DOHH2 (cell line): ENCODE measurements at regions not wholly inside any gene's neighbourhood (a gene's known extent, or its start where the extent isn't known, plus 50 kb on each side); places are given as distances from the start of the nearest gene placed in this dataset.

Experiments used
- H3F3A ChIP-seq: fragments of 200-600 bp; sonication (generic), shearing (Covaris generic); 2 replicates; pipeline ENCODE4 v1.6.0; 2016; ENCODE audit warnings: antibody characterized with exemption, mild to moderate bottlenecking; ENCODE audit not compliant: control insufficient read depth, insufficient read depth
- H3K27ac ChIP-seq: fragments of 200-600 bp; sonication (generic); 2 replicates; pipeline ENCODE4 v1.5.1; 2014; ENCODE audit warnings: low read depth, mild to moderate bottlenecking, low read length, moderate library complexity
- H3K27me3 ChIP-seq: fragments of 200-600 bp; sonication (generic); 2 replicates; pipeline ENCODE4 v1.6.1; 2014; ENCODE audit warnings: mild to moderate bottlenecking, low read length, mixed read lengths; ENCODE audit not compliant: control insufficient read depth
- H3K36me3 ChIP-seq: fragments of 200-600 bp; sonication (generic); 2 replicates; pipeline ENCODE4 v1.6.1; 2014; ENCODE audit warnings: mild to moderate bottlenecking, low read length, moderate library complexity, mixed read lengths; ENCODE audit not compliant: control insufficient read depth
- H3K4me1 ChIP-seq: fragments of 200-600 bp; sonication (generic); 2 replicates; pipeline ENCODE4 v1.6.1; 2014; ENCODE audit warnings: mild to moderate bottlenecking, low read length, mixed read lengths; ENCODE audit not compliant: control insufficient read depth
- H3K4me2 ChIP-seq: fragments of 200-600 bp; sonication (generic); 2 replicates; pipeline ENCODE4 v1.6.0; 2014; ENCODE audit warnings: mild to moderate bottlenecking, low read length, moderate library complexity
- H3K4me3 ChIP-seq: fragments of 200-600 bp; sonication (generic); 2 replicates; pipeline ENCODE4 v1.5.1; 2014; ENCODE audit warnings: mild to moderate bottlenecking, low read length, mixed read lengths
- H3K79me2 ChIP-seq: fragments of 200-600 bp; sonication (generic); 2 replicates; pipeline ENCODE4 v1.6.1; 2014; ENCODE audit warnings: mild to moderate bottlenecking, low read length, mixed read lengths; ENCODE audit not compliant: control insufficient read depth
- H3K9me2 ChIP-seq: fragments of 200-600 bp; sonication (generic); replicated peaks from 2 replicates; pipeline ENCODE4 v1.6.1; 2014; ENCODE audit warnings: mild to moderate bottlenecking, low read length, mixed read lengths; ENCODE audit not compliant: control insufficient read depth
- H3K9me3 ChIP-seq: fragments of 200-600 bp; sonication (generic); 2 replicates; pipeline ENCODE4 v1.6.1; 2014; ENCODE audit warnings: antibody characterized with exemption, low read length, mixed read lengths; ENCODE audit not compliant: control insufficient read depth, insufficient read depth
- H4K20me1 ChIP-seq: fragments of 200-600 bp; sonication (generic); 2 replicates; pipeline ENCODE4 v1.6.0; 2014; ENCODE audit warnings: low read depth, mild to moderate bottlenecking, antibody characterized with exemption, low read length, moderate library complexity; ENCODE audit not compliant: control insufficient read depth, insufficient read depth
- CTCF ChIP-seq: fragments of 200-600 bp; sonication (generic); IDR thresholded peaks from one replicate; pipeline ENCODE4 v1.5.1; 2014; ENCODE audit warnings: antibody characterized with exemption, mild to moderate bottlenecking, low read depth, low read length; ENCODE audit not compliant: poor library complexity, severe bottlenecking
- EZH2phosphoT487 ChIP-seq: fragments of 200-600 bp; sonication (generic); IDR thresholded peaks from 2 replicates; pipeline ENCODE4 v1.6.1; 2017; ENCODE audit warnings: borderline replicate concordance, mild to moderate bottlenecking, antibody characterized with exemption, low read length, moderate library complexity, mixed read lengths

GRCh38 chr17:71071837-71072236 is 902.5 kb downstream of the KCNJ2 start:
- Histone ChIP-seq H3K4me1 (no peaks in the 10 kb centered on the region), H3K9me2 (no peaks in the 10 kb centered on the region), H3K79me2 (no peaks in the 10 kb centered on the region), H3K36me3 (no peaks in the 10 kb centered on the region), H3K4me2 (no peak overlapping the region), H3K4me3 (no peak overlapping the region), H3K9me3 (no peaks in the 10 kb centered on the region), H4K20me1 (no peaks in the 10 kb centered on the region), H3F3A (no peaks in the 10 kb centered on the region), H3K27me3 (no peaks in the 10 kb centered on the region), H3K27ac (no peak overlapping the region)
- TF ChIP-seq EZH2phosphoT487, result no peak
- no peak for TF ChIP-seq CTCF

- Histone ChIP-seq H4K20me1 (no peaks in the 10 kb centered on the region), H3K4me3 (no peak overlapping the region), H3K27ac (no peak overlapping the region), H3K36me3 (no peaks in the 10 kb centered on the region), H3K9me3 (no peaks in the 10 kb centered on the region), H3K9me2 (no peaks in the 10 kb centered on the region), H3K4me2 (no peak overlapping the region), H3F3A (no peaks in the 10 kb centered on the region), H3K27me3 (no peaks in the 10 kb centered on the region), H3K79me2 (no peaks in the 10 kb centered on the region), H3K4me1 (no peaks in the 10 kb centered on the region)
- no peak for TF ChIP-seq EZH2phosphoT487
- no peak for TF ChIP-seq CTCF
Observed at GRCh38 chr17:71080937-71081336, 911.6 kb downstream of the KCNJ2 start.

GRCh38 chr17:71081666-71082065 is 912.3 kb downstream of the KCNJ2 start:
- no peak overlapping the region for H3K27ac ChIP-seq
- no peaks in the 10 kb centered on the region for H3F3A ChIP-seq
- TF ChIP-seq EZH2phosphoT487 (no peak), CTCF (no peak)
- H3K36me3 ChIP-seq, result no peaks in the 10 kb centered on the region
- H4K20me1 ChIP-seq, result no peaks in the 10 kb centered on the region
- H3K4me3 ChIP-seq, result no peak overlapping the region
- H3K79me2 ChIP-seq, result no peaks in the 10 kb centered on the region
- H3K4me1 ChIP-seq, result no peaks in the 10 kb centered on the region
- no peaks in the 10 kb centered on the region for H3K9me3 ChIP-seq
- no peaks in the 10 kb centered on the region for H3K27me3 ChIP-seq
- H3K9me2 ChIP-seq, result no peaks in the 10 kb centered on the region
- H3K4me2 ChIP-seq, result no peak overlapping the region

GRCh38 chr17:71084219-71084618 is 914.9 kb downstream of the KCNJ2 start:
- H4K20me1 ChIP-seq, result no peaks in the 10 kb centered on the region
- no peaks in the 10 kb centered on the region for H3K79me2 ChIP-seq
- no peaks in the 10 kb centered on the region for H3F3A ChIP-seq
- H3K4me3 ChIP-seq, result no peak overlapping the region
- no peaks in the 10 kb centered on the region for H3K27me3 ChIP-seq
- H3K9me2 ChIP-seq, result no peaks in the 10 kb centered on the region
- no peak for TF ChIP-seq EZH2phosphoT487
- peak; percentile 48 for TF ChIP-seq CTCF
- H3K4me1 ChIP-seq, result no peaks in the 10 kb centered on the region
- no peaks in the 10 kb centered on the region for H3K9me3 ChIP-seq
- H3K36me3 ChIP-seq, result no peaks in the 10 kb centered on the region
- no peak overlapping the region for H3K27ac ChIP-seq
- H3K4me2 ChIP-seq, result no peak overlapping the region
